ENCODE measurements at regions not wholly inside any gene's neighbourhood (a gene's known extent, or its start where the extent isn't known, plus 50 kb on each side); places are given as distances from the start of the nearest gene placed in this dataset.
"Not testable (repeated sequence)": the region's sequence is repeated elsewhere in the genome, so short reads cannot be mapped to it uniquely, and the experiment has no call there.

DNA sequence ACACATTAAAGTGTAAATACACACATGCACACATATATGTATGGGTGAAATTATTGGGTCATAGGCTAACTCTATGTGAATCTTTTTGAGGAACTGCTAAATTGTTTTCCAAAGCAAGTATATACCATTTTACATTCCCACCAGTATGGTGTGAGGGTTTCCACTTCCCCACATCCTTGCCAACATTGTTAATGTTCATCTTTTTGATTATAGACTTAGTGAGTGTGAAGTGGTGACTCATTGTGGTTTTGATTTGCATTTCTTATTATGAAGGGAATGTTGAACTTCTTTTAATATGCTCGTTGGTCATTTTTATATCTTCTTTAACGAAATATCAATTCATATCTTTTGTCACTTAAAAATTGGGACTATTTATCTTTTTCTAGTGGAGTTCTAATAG lies 181.8 kb upstream of the GCFC2 start:
- no peak for DNase-seq (ENCODE audit: low read depth)

- no peak for DNase-seq (ENCODE audit: low read depth)
These were observed 171.8 kb upstream of the GCFC2 start for GRCh38 chr2:75882530-75882929.

- not testable (repeated sequence) for DNase-seq (ENCODE audit: low read depth)
These were observed 164.9 kb upstream of the GCFC2 start for GRCh38 chr2:75875606-75876005.

DNA sequence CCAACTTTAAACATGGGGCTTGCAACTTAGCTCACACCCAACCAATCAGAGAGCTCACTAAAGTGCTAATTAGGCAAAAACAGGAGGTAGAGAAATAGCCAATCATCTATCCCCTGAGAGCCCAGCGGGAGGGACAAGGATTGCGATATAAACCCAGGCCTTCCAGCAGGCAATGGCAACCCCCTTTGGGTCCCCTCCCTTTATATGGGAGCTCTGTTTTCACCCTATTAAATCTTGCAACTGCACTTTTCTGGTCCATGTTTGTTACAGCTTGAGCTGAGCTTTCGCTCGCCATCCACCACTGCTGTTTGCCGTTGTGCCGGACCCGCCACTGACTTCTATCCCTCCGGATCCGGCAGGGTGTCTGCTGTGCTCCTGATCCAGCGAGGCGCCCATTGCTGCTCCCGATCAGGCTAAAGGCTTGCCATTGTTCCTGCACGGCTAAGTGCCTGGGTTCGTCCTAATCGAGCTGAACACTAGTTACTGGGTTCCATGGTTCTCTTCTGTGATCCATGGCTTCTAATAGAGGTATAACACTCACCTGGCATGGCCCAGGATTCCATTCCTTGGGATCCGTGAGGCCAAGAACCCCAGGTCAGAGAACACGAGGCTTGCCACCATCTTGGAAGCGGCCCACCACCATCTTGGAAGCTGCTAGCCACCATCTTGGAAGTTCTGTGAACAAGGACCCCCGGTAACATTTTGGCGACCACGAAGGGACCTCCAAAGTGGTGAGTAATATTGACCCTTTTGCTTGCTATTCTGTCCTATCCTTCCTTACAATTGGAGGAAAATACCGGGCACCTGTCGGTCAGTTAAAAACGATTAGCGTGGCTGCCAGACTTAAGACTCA lies 161.3 kb upstream of the GCFC2 start:
- peak; percentile 46 for DNase-seq (ENCODE audit: low read depth)

DNA sequence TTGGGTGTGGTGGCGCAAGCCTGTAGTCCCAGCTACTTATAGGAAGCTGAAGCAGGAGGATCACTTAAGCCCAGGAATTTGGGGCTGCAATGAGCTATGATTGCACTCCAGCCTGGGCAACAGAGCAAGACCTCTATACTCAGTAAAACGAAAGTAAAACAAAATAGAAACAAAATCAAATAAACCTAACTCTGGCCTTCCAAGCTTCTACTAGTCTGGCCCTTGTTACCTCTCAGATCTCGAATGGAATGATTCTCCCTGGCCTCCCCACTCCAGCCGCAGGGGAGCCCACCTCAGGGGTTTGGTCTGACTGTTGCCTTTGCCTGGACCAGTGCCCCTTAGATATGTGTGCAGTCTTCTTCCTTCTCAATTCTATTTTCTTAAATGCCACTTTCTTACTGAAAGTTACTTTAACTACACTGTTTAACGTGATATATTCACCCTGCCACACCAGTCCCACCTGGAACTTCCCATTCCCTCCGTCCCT lies 160.0 kb upstream of the GCFC2 start:
- no peak for DNase-seq (ENCODE audit: low read depth)

DNA sequence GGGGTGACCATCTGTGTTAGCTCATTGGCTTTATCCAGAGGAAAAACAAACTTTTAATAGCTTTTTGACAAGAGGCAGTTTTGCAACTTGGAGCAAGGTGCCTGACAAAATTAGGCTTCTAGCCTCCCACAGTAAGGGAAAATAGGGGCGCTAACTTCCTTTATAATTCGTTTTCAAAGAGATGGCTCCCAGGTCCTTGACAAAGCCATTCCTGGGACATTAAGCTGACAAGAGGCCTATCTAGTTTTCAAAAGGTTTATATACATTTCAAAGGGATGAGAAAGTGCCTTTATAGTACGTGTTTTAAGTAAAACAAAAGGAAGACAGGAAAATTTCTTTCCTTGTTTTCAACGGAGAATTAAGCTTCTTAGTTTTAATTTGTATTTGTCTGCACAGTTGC lies 159.4 kb upstream of the GCFC2 start:
- DNase-seq (ENCODE audit: low read depth) = no peak

GRCh38 chr2:75865702-75866101 lies 155.0 kb upstream of the GCFC2 start:
- DNase-seq (ENCODE audit: low read depth) = no peak

GRCh38 chr2:75865083-75865482 lies 154.4 kb upstream of the GCFC2 start:
- no peak for DNase-seq (ENCODE audit: low read depth)

DNA sequence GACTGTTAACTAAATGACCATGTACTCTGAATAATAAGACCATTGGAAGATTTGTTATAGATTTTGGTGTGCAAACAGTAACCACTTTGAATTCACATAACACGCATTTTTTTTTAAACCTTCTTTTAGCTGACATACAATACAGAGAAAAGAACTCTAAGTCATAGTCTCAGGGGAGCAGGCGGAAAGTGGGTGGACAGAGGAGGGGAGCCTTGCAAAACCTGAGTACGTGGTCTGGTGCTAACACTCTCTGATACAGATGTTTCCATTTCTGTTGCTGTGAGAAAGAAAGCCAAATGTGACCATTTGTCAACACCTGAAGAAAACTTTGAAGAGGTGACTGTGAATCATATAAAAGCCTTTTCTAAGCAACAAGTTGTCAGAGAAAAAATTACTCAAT lies 151.8 kb upstream of the GCFC2 start:
- DNase-seq (ENCODE audit: low read depth) = no peak

- no peak for DNase-seq (ENCODE audit: low read depth)
These were observed 142.7 kb upstream of the GCFC2 start for GRCh38 chr2:75853436-75853835.

DNA sequence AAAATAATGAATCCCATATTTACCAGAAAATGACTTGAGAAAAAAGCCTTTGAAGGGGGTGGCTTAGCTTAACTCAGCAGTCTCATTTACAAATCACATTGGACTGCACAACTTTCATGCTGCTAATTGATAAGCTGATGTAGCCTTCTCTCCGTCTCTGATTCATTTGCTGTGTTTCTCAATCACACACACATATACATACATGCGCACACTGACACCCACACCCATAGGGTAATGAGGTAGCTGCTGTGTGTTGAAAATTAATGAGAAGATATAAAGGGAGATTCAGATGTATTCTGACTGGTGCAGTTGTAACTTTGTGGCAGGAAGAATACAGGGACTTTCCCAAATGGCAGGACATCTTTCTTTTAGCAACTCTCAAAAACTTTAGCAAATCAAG lies 141.9 kb upstream of the GCFC2 start:
- DNase-seq (ENCODE audit: low read depth) = no peak

- DNase-seq (ENCODE audit: low read depth) = no peak
These were observed 136.0 kb upstream of the GCFC2 start for GRCh38 chr2:75846683-75847190.

DNA sequence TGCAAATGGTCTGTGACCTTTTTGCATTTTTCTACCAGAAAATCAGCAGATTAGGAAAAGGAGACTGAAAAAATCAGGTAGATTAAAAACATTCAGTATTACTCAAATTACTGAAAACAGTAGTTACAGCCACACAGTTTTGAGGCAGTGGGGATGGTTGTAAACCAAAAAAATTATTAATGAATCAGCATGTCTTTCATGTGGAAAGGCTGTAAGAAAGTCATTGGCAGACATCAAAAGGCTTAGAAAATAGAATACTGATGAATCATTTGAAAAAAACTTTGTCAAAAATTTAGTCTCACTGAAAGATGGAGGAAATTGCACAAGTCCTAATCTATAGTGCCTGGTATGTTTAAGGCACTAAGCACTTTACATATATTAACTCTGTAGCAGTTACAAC lies 133.9 kb upstream of the GCFC2 start:
- no peak for DNase-seq (ENCODE audit: low read depth)

DNA sequence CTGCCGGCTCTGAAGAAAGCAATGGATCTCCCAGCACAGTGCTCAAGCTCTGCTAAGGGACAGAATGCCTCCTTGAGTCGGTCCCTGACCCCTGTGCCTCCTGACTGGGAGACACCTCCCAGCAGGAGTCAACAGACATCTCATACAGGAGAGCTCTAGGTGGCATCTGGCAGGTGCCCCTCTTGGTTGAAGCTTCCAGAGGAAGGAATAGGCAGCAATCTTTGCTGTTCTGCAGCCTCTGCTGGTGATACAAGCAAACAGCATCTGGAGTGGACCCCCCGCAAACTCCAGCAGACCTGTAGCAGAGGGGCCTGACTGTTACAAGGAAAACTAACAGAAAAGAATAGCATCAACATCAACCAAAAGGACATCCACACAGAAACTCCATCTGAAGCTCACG lies 123.9 kb upstream of the GCFC2 start:
- not testable (repeated sequence) for DNase-seq (ENCODE audit: low read depth)

- no peak for DNase-seq (ENCODE audit: low read depth)
These were observed 122.7 kb upstream of the GCFC2 start for GRCh38 chr2:75833386-75833785.

DNA sequence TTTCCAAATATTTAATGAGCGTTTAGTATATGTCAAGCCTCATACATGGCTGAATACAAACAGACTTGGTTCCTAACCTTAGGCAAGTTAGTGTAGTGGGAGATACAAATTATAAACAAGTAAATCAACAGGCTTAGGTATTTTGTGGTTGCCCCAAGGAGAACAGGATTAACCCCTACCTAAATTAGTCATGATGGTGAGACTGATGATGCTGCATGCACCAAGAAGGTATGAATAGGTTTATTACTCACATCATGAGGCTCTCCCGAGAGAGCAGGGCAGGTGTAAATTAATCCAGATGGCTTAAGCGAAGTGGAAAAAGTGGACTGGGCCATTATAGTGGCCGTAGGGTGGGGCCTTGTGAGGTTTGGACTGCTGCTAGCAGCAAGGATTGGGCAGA lies 118.1 kb upstream of the GCFC2 start:
- DNase-seq (ENCODE audit: low read depth) = no peak

DNA sequence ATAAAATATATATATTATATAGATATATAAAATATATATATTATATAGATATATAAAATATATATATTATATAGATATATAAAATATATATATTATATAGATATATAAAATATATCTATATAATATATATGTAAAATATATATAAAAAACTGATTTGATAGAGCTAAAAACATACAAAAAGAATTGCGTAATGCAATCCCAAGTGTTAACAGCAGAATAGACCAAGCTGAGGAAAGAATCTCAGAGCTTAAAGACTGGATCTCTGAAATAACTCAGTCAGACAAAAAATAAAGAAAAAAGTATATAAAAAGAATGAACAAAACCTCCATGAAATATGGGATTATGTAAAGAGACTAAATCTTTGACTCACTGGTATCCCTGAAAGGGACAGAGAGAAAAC lies 112.8 kb upstream of the GCFC2 start:
- not testable (repeated sequence) for DNase-seq (ENCODE audit: low read depth)

DNA sequence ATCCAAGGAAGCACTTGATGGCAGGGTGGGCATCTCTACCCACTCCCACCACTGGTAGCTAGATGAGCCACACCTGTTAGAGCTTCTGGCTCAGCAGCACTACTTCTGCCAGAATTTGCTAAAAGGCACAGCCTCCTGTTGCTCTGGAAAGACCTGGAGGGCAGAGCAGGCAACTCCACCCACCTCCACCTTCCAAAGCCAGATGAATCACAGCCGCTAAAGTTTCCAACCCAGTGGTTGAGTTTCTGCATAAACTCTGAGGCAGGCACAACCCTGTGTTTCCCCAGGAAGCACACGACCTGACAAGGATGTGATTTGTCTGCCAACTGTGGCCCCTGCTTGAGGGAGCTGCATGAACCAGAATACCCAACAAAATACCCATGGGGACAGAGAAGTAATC lies 111.6 kb upstream of the GCFC2 start:
- DNase-seq (ENCODE audit: low read depth) = no peak

- DNase-seq (ENCODE audit: low read depth) = no peak
These were observed 110.0 kb upstream of the GCFC2 start for GRCh38 chr2:75820693-75821092.

DNA sequence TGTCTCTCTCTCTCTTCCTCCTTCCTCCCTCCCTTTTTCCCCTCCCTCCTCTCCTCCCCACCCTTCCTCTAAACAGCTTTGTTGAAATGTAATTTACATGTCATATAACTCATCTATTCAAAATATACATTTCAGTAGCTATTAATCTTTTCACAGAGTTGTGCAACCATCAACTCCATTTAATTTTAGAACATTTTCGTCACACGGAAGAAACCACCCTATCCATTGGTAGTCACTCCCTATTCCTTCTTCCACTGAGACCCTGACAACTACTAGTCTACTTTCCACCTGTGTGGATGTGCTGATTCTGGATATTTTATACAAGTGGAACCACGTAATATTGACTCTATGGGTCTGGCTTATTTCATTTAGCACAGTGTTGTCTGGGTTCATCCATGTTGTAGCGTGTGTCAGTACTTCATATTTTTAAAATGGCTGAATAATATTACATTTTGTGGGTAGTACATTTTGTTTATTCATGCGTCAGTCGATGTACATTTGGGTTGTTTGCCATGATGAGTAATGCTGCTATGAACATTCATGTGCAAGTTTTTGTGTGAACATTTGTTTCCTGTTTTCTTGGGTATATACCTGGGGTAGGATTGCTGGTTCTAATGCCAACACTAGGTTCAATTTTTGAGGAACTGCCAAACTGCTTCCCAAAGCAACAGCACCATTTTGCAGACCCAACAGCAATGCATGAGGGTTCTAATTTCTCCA lies 100.1 kb upstream of the GCFC2 start:
- no peak for DNase-seq (ENCODE audit: low read depth)

- DNase-seq (ENCODE audit: low read depth) = no peak
These were observed 98.2 kb upstream of the GCFC2 start for GRCh38 chr2:75808793-75809535.

GRCh38 chr2:75807992-75808391 lies 97.3 kb upstream of the GCFC2 start:
- DNase-seq (ENCODE audit: low read depth) = no peak

All from HS-27A (cell line).